OCI-LY3 (cell line): ENCODE measurements at regions not wholly inside any gene's neighbourhood (a gene's known extent, or its start where the extent isn't known, plus 50 kb on each side); places are given as distances from the start of the nearest gene placed in this dataset.
"Not testable (repeated sequence)": the region's sequence is repeated elsewhere in the genome, so short reads cannot be mapped to it uniquely, and the experiment has no call there.

Experiments used
- H2AFZ ChIP-seq: fragments of 200-600, 300-600 bp; shearing (Covaris generic); 2 replicates; pipeline ENCODE4 v1.6.0; 2014; ENCODE audit warnings: antibody characterized with exemption, low read depth, low read length
- H3K27ac ChIP-seq: fragments of 200-600, 300-600 bp; sonication (generic); 2 replicates; pipeline ENCODE4 v1.5.1; 2014; ENCODE audit warnings: mild to moderate bottlenecking, low read length, moderate library complexity, mixed read lengths
- H3K27me3 ChIP-seq: fragments of 200-600, 300-600 bp; sonication (generic); 2 replicates; pipeline ENCODE4 v1.6.1; 2014; ENCODE audit warnings: low read depth, low read length, mixed read lengths
- H3K36me3 ChIP-seq: fragments of 200-600, 300-600 bp; sonication (generic); replicated peaks from 2 replicates; pipeline ENCODE3; 2014; ENCODE audit warnings: low read depth, low read length, mixed read lengths
- H3K4me1 ChIP-seq: fragments of 300-600, 200-600 bp; sonication (generic); 2 replicates; pipeline ENCODE4 v1.6.1; 2014; ENCODE audit warnings: low read length, mixed read lengths
- H3K4me2 ChIP-seq: fragments of 200-600, 300-600 bp; sonication (generic); 2 replicates; pipeline ENCODE4 v1.6.1; 2014; ENCODE audit warnings: low read length, mixed read lengths
- H3K4me3 ChIP-seq: fragments of 300-600, 200-600 bp; sonication (generic); 2 replicates; pipeline ENCODE4 v1.5.1; 2014; ENCODE audit warnings: antibody characterized with exemption, mild to moderate bottlenecking, low read length, moderate library complexity
- H3K79me2 ChIP-seq: fragments of 300-600, 200-600 bp; shearing (Covaris generic); 2 replicates; pipeline ENCODE4 v1.6.1; 2014; ENCODE audit warnings: mild to moderate bottlenecking, low read length, mixed read lengths
- H3K9ac ChIP-seq: fragments of 300-600, 200-600 bp; shearing (Covaris generic); 2 replicates; pipeline ENCODE4 v1.6.0; 2014; ENCODE audit warnings: mild to moderate bottlenecking, low read length, moderate library complexity
- H3K9me3 ChIP-seq: fragments of 200-600, 300-600 bp; shearing (Covaris generic); 2 replicates; pipeline ENCODE4 v1.6.1; 2014; ENCODE audit warnings: low read length, mixed read lengths; ENCODE audit not compliant: insufficient read depth
- H4K20me1 ChIP-seq: fragments of 200-600, 300-600 bp; sonication (generic); 2 replicates; pipeline ENCODE4 v1.6.1; 2016; ENCODE audit warnings: low read length, mixed read lengths; ENCODE audit not compliant: insufficient read depth
- EZH2phosphoT487 ChIP-seq: fragments of 200-600 bp; shearing (Covaris generic); IDR thresholded peaks from 2 replicates; pipeline ENCODE4 v1.6.1; 2018; ENCODE audit warnings: antibody characterized with exemption, mixed run types, low read depth
- TF ChIP-seq, protein P1 (sequence below): fragments of 200-600, 300-600 bp; sonication (generic); IDR thresholded peaks from 2 replicates; pipeline ENCODE4 v1.5.1; 2014; ENCODE audit warnings: antibody characterized with exemption, low read length, low read depth

DNA sequence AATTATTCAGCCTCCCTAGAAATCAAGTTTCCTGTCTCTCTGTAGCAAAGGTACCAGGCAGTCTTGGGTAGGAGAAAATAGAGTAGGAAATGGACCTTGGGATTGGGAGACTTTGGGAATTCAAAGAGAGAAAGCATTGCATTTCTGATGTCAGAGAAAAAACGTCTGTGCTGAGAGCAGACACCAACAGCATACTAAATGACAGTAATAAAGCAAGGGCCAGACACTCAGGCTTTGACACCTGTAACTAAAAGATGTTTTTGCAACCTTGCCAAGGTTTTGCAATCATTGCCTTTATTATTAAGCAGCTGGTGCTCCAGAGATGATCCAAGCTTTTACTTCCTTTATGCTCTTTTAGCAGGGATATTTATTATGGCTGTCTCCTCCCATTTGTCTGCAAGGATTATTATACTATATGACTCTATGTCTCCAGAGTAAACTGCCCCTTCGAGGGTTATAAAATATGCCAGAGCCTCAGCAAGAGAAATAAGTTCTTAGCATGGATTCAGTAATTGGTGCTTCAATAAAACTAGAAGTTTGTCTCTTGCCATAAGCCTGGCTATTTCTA is 85.2 kb upstream of the GRAMD1B start:
- Histone ChIP-seq H3K9ac (no peak overlapping the region), H3K9me3 (no peaks in the 10 kb centered on the region), H3K27me3 (no peaks in the 10 kb centered on the region), H3K27ac (no peak overlapping the region), H3K79me2 (no peaks in the 10 kb centered on the region), H3K36me3 (no peaks in the 10 kb centered on the region), H2AFZ (no peak overlapping the region), H3K4me3 (no peak overlapping the region), H4K20me1 (no peaks in the 10 kb centered on the region), H3K4me2 (no peak overlapping the region), H3K4me1 (no peaks in the 10 kb centered on the region; the same call in 1 of the 2 replicates)
- TF ChIP-seq, protein P1, sequence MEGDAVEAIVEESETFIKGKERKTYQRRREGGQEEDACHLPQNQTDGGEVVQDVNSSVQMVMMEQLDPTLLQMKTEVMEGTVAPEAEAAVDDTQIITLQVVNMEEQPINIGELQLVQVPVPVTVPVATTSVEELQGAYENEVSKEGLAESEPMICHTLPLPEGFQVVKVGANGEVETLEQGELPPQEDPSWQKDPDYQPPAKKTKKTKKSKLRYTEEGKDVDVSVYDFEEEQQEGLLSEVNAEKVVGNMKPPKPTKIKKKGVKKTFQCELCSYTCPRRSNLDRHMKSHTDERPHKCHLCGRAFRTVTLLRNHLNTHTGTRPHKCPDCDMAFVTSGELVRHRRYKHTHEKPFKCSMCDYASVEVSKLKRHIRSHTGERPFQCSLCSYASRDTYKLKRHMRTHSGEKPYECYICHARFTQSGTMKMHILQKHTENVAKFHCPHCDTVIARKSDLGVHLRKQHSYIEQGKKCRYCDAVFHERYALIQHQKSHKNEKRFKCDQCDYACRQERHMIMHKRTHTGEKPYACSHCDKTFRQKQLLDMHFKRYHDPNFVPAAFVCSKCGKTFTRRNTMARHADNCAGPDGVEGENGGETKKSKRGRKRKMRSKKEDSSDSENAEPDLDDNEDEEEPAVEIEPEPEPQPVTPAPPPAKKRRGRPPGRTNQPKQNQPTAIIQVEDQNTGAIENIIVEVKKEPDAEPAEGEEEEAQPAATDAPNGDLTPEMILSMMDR: no peak
- no peak for TF ChIP-seq EZH2phosphoT487

DNA sequence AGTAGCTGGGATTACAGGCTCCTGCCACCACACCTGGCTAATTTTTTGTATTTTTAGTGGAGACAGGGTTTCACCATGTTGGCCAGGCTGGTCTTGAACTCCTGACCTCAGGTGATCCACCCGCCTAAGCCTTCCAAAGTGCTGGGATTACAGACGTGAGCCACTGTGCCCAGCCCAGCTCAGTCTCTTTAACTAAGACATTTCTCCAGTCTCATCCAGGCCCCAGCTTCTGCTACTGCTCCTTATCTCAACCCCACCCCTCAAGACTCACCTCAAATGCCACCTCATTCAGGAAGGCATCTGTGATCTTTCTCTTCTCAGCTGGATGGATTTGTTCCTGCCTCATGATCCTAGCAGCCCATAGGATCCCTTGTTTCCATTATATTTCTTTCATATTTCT is 85.9 kb upstream of the GRAMD1B start:
- not testable (repeated sequence) for H3K9me3 ChIP-seq, H3K36me3 ChIP-seq, H3K9ac ChIP-seq, H3K27me3 ChIP-seq, H3K4me1 ChIP-seq, H3K4me2 ChIP-seq, H3K27ac ChIP-seq, H4K20me1 ChIP-seq, H3K79me2 ChIP-seq, H3K4me3 ChIP-seq, H2AFZ ChIP-seq

DNA sequence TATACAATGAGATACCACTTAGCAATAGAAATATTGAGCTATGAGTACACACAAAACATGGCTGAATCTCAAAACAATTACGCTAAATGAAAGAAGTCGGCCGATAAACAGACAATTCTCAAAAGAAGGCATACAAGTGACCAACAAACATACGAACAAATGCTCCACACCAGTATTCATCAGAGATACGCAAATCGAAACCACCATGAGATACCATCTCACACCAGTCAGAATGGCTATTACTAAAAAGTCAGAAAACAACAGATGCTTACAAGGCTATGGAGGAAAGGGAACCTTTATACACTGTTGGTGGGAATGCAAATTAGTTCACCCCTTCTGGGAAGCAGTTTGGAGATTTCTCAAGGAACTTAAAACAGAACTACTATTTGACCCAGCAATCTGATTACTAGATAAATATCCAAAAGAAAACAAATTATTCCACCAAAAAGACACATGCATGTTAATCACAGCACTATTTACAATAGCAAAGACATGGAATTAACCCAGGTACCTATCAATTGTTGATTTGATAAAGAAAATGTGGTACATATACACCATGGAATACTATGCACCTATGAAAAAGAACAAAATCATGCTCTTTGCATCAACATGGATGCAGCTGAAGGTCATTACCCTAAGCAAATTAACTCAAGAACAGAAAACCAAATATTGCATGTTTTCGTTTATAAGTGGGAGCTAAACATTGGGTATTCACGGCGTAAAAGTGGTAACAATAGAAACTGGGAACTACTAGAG is 90.9 kb upstream of the GRAMD1B start:
- H3K4me3 ChIP-seq: no peak overlapping the region
- no peaks in the 10 kb centered on the region for H3K9me3 ChIP-seq
- H3K27me3 ChIP-seq: no peaks in the 10 kb centered on the region; the same call in 1 of the 2 replicates
- TF ChIP-seq, protein P1: no peak
- TF ChIP-seq EZH2phosphoT487: no peak
- peaks cover 4% of the 10 kb centered on the region; the same call in 1 of the 2 replicates for H3K4me1 ChIP-seq
- no peak overlapping the region for H3K27ac ChIP-seq
- H3K79me2 ChIP-seq: no peaks in the 10 kb centered on the region
- no peak overlapping the region for H3K4me2 ChIP-seq
- no peaks in the 10 kb centered on the region for H3K36me3 ChIP-seq
- no peaks in the 10 kb centered on the region for H4K20me1 ChIP-seq
- no peak overlapping the region for H2AFZ ChIP-seq
- no peak overlapping the region for H3K9ac ChIP-seq

DNA sequence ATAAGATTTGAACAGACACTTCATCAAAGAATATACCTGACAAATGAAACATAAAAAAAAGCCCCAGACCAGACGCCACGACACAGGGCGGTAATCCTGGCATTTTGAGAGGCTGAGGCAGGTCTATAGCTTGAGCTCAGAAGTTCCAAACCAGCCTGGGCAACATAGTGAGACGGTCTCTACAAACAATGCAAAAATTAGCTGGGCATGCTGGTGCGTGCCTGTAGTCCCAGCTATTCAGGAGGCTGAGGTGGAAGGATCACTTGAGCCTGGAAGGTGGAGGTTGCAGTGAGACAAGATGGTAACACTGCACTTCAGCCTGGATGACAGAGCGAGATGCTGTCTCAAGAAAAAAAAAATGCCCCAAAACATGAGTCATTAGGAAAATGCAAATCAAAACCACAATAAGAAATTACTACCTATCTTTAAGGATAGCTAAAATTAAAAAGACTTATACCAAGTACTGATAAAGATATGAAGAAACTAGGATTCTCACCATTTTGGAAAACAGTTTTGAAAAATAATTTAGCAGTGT is 91.7 kb upstream of the GRAMD1B start:
- Histone ChIP-seq H3K27ac (no peak overlapping the region), H3K9me3 (no peaks in the 10 kb centered on the region), H3K36me3 (no peaks in the 10 kb centered on the region), H3K79me2 (no peaks in the 10 kb centered on the region), H3K4me2 (no peak overlapping the region), H4K20me1 (no peaks in the 10 kb centered on the region), H3K27me3 (no peaks in the 10 kb centered on the region; the same call in 1 of the 2 replicates), H3K9ac (no peak overlapping the region), H2AFZ (no peak overlapping the region), H3K4me1 (peaks cover 4% of the 10 kb centered on the region; the same call in 1 of the 2 replicates), H3K4me3 (no peak overlapping the region)
- no peak for TF ChIP-seq EZH2phosphoT487
- TF ChIP-seq, protein P1: no peak
